HG02970 (cell line): ENCODE measurements at regions not wholly inside any gene's neighbourhood (a gene's known extent, or its start where the extent isn't known, plus 50 kb on each side); places are given as distances from the start of the nearest gene placed in this dataset.

Experiments
- ATAC-seq: cut with Tn5 transposase; IDR thresholded peaks from one replicate; pipeline ENCODE4 v1.9.1; 2021; ENCODE audit warnings: mild to moderate bottlenecking, moderate library complexity, moderate number of reproducible peaks; ENCODE audit not compliant: unreplicated experiment, low FRiP score

- ATAC-seq = no peak
Observed at GRCh38 chr1:5645135-5645399, 347.2 kb downstream of the NPHP4 start.

- ATAC-seq = no peak
Observed at GRCh38 chr1:5644281-5645134, 347.7 kb downstream of the NPHP4 start.

GRCh38 chr1:5643360-5644107 is 348.7 kb downstream of the NPHP4 start:
- no peak for ATAC-seq

- no peak for ATAC-seq
Observed at GRCh38 chr1:5640845-5641244, 351.4 kb downstream of the NPHP4 start.

GRCh38 chr1:5639106-5639722 is 353.0 kb downstream of the NPHP4 start:
- no peak for ATAC-seq

GRCh38 chr1:5638582-5638981 is 353.6 kb downstream of the NPHP4 start:
- no peak for ATAC-seq

GRCh38 chr1:5637171-5637570 is 355.1 kb downstream of the NPHP4 start:
- ATAC-seq = no peak

GRCh38 chr1:5634893-5635292 is 357.3 kb downstream of the NPHP4 start:
- no peak for ATAC-seq

GRCh38 chr1:5632814-5633213 is 359.4 kb downstream of the NPHP4 start:
- no peak for ATAC-seq

GRCh38 chr1:5632224-5632623 is 360.0 kb downstream of the NPHP4 start:
- ATAC-seq = no peak

GRCh38 chr1:5628416-5628815 is 363.8 kb downstream of the NPHP4 start:
- no peak for ATAC-seq

- ATAC-seq = no peak
Observed at GRCh38 chr1:5623399-5623798, 368.8 kb downstream of the NPHP4 start.

GRCh38 chr1:5622412-5622811 is 369.8 kb downstream of the NPHP4 start:
- no peak for ATAC-seq

- ATAC-seq = no peak
Observed at GRCh38 chr1:5621692-5622091, 370.5 kb downstream of the NPHP4 start.

GRCh38 chr1:5620997-5621396 is 371.2 kb downstream of the NPHP4 start:
- ATAC-seq = no peak

- no peak for ATAC-seq
Observed at GRCh38 chr1:5620418-5620817, 371.8 kb downstream of the NPHP4 start.

GRCh38 chr1:5619469-5619868 is 372.8 kb downstream of the NPHP4 start:
- no peak for ATAC-seq

GRCh38 chr1:5617546-5617945 is 374.7 kb downstream of the NPHP4 start:
- ATAC-seq = no peak

- no peak for ATAC-seq
Observed at GRCh38 chr1:5617179-5617520, 375.1 kb downstream of the NPHP4 start.

- no peak for ATAC-seq
Observed at GRCh38 chr1:5616366-5617178, 375.7 kb downstream of the NPHP4 start.

- ATAC-seq = no peak
Observed at GRCh38 chr1:5615076-5615475, 377.1 kb downstream of the NPHP4 start.
